Type B pancreatic cell (in vitro differentiated cells): ENCODE measurements at regions not wholly inside any gene's neighbourhood (a gene's known extent, or its start where the extent isn't known, plus 50 kb on each side); places are given as distances from the start of the nearest gene placed in this dataset.

ENCODE experiments used
- DNase-seq: peaks from one replicate; pipeline ENCODE4 v3.0.0; 2021; ENCODE audit warnings: mixed read lengths; ENCODE audit not compliant: unreplicated experiment; ENCODE audit errors: extremely low spot score
- H3K27ac Mint-ChIP-seq: 2 replicates; pipeline ENCODE4 v1.8.0; 2021; ENCODE audit warnings: mild to moderate bottlenecking, mixed read lengths
- H3K27me3 Mint-ChIP-seq: 2 replicates; pipeline ENCODE4 v1.8.0; 2021; ENCODE audit warnings: mixed read lengths
- H3K36me3 Mint-ChIP-seq: 2 replicates; pipeline ENCODE4 v1.8.0; 2021; ENCODE audit warnings: mixed read lengths
- H3K4me1 Mint-ChIP-seq: one replicate; pipeline ENCODE4 v1.8.0; 2021; ENCODE audit warnings: mixed read lengths; ENCODE audit not compliant: unreplicated experiment
- H3K4me3 Mint-ChIP-seq: 2 replicates; pipeline ENCODE4 v1.8.0; 2021; ENCODE audit warnings: mild to moderate bottlenecking, mixed read lengths
- H3K9me3 Mint-ChIP-seq: 2 replicates; pipeline ENCODE4 v1.8.0; 2021; ENCODE audit warnings: mixed read lengths
- CTCF ChIP-seq: fragments of 200-600 bp; sonication (generic); conservative IDR thresholded peaks from 2 replicates; pipeline ENCODE4 v1.5.0; 2021; ENCODE audit warnings: antibody characterized with exemption, mild to moderate bottlenecking

GRCh38 chr5:124342027-124342471 is 404.4 kb downstream of the ZNF608 start:
- Mint-ChIP-seq H3K27ac (no peak overlapping the region), H3K36me3 (no peaks in the 10 kb centered on the region), H3K9me3 (no peaks in the 10 kb centered on the region), H3K27me3 (no peaks in the 10 kb centered on the region), H3K4me1 (peaks cover 25% of the 10 kb centered on the region), H3K4me3 (no peak overlapping the region)
- TF ChIP-seq CTCF, result no peak
- no peak for DNase-seq

GRCh38 chr5:124341066-124341858 is 405.2 kb downstream of the ZNF608 start:
- H3K36me3 Mint-ChIP-seq, result no peaks in the 10 kb centered on the region
- H3K27me3 Mint-ChIP-seq, result no peaks in the 10 kb centered on the region
- TF ChIP-seq CTCF, result no peak
- no peak for DNase-seq
- peaks cover 25% of the 10 kb centered on the region for H3K4me1 Mint-ChIP-seq
- peak overlapping the region; percentile 32 for H3K4me3 Mint-ChIP-seq
- H3K27ac Mint-ChIP-seq, result peak overlapping the region; percentile 35
- no peaks in the 10 kb centered on the region for H3K9me3 Mint-ChIP-seq

- Mint-ChIP-seq H3K27ac (no peak overlapping the region), H3K36me3 (no peaks in the 10 kb centered on the region), H3K27me3 (no peaks in the 10 kb centered on the region), H3K4me1 (peaks cover 18% of the 10 kb centered on the region), H3K9me3 (no peaks in the 10 kb centered on the region), H3K4me3 (no peak overlapping the region)
- no peak for DNase-seq
- no peak for TF ChIP-seq CTCF
These were observed 408.4 kb downstream of the ZNF608 start for GRCh38 chr5:124337996-124338395.

GRCh38 chr5:124333298-124333979 is 413.0 kb downstream of the ZNF608 start:
- peaks cover 6% of the 10 kb centered on the region for H3K9me3 Mint-ChIP-seq
- no peaks in the 10 kb centered on the region for H3K36me3 Mint-ChIP-seq
- H3K27ac Mint-ChIP-seq, result no peak overlapping the region
- H3K4me1 Mint-ChIP-seq, result peaks cover 3% of the 10 kb centered on the region
- no peak for DNase-seq
- no peak overlapping the region for H3K4me3 Mint-ChIP-seq
- TF ChIP-seq CTCF, result no peak
- peaks cover 3% of the 10 kb centered on the region for H3K27me3 Mint-ChIP-seq

GRCh38 chr5:124332273-124332672 is 414.2 kb downstream of the ZNF608 start:
- Mint-ChIP-seq H3K9me3 (peaks cover 6% of the 10 kb centered on the region), H3K4me3 (no peak overlapping the region), H3K36me3 (no peaks in the 10 kb centered on the region), H3K27ac (no peak overlapping the region), H3K27me3 (peaks cover 3% of the 10 kb centered on the region), H3K4me1 (peaks cover 7% of the 10 kb centered on the region)
- no peak for TF ChIP-seq CTCF
- DNase-seq, result no peak
